Endodermal cell (in vitro differentiated cells): ENCODE measurements at regions not wholly inside any gene's neighbourhood (a gene's known extent, or its start where the extent isn't known, plus 50 kb on each side); places are given as distances from the start of the nearest gene placed in this dataset.

Source experiments
- DNase-seq: peaks from one replicate; pipeline ENCODE4 v3.0.0-alpha.2; 2017
- H3K27ac ChIP-seq: 2 replicates; pipeline ENCODE4 v1.5.1; 2013; ENCODE audit warnings: mild to moderate bottlenecking, low read depth, low read length, moderate library complexity
- H3K27me3 ChIP-seq: 2 replicates; pipeline ENCODE4 v1.6.1; 2013; ENCODE audit warnings: mild to moderate bottlenecking, low read length, moderate library complexity; ENCODE audit not compliant: insufficient read depth, control insufficient read depth, poor library complexity, severe bottlenecking
- H3K36me3 ChIP-seq: 2 replicates; pipeline ENCODE4 v1.7.0; 2013; ENCODE audit warnings: mild to moderate bottlenecking, low read length, moderate library complexity; ENCODE audit not compliant: control insufficient read depth, insufficient read depth
- H3K4me1 ChIP-seq: one replicate; pipeline ENCODE4 v1.7.0; 2013; ENCODE audit warnings: low read length; ENCODE audit not compliant: control insufficient read depth, insufficient read depth
- H3K4me3 ChIP-seq: 2 replicates; pipeline ENCODE4 v1.5.1; 2013; ENCODE audit warnings: mild to moderate bottlenecking, low read length, moderate library complexity
- H3K9ac ChIP-seq: 2 replicates; pipeline ENCODE4 v1.6.1; 2013; ENCODE audit warnings: mild to moderate bottlenecking, low read length, moderate library complexity; ENCODE audit not compliant: poor library complexity, severe bottlenecking; ENCODE audit errors: extremely low read depth
- H3K9me3 ChIP-seq: 2 replicates; pipeline ENCODE4 v1.6.1; 2013; ENCODE audit warnings: mild to moderate bottlenecking, low read length, moderate library complexity; ENCODE audit not compliant: control insufficient read depth
- H3K27ac Mint-ChIP-seq: 2 replicates; pipeline ENCODE4 v1.8.0; 2020; ENCODE audit warnings: mixed read lengths
- H3K27me3 Mint-ChIP-seq: 2 replicates; pipeline ENCODE4 v1.8.0; 2021; ENCODE audit warnings: mild to moderate bottlenecking, mixed read lengths; ENCODE audit not compliant: insufficient read depth
- H3K36me3 Mint-ChIP-seq: 2 replicates; pipeline ENCODE4 v1.8.0; 2020; ENCODE audit warnings: low read depth, mixed read lengths
- H3K4me1 Mint-ChIP-seq: 2 replicates; pipeline ENCODE4 v1.8.0; 2020; ENCODE audit warnings: mixed read lengths
- H3K4me3 Mint-ChIP-seq: 2 replicates; pipeline ENCODE4 v1.8.0; 2020; ENCODE audit warnings: mild to moderate bottlenecking, moderate library complexity, mixed read lengths
- H3K9me3 Mint-ChIP-seq: 2 replicates; pipeline ENCODE4 v1.8.0; 2020; ENCODE audit warnings: mild to moderate bottlenecking, mixed read lengths
- CTCF ChIP-seq: fragments of 200-600 bp; sonication (generic); conservative IDR thresholded peaks from 2 replicates; pipeline ENCODE4 v1.5.0; 2021; ENCODE audit warnings: antibody characterized with exemption, mild to moderate bottlenecking
- WGBS, 2 experiments: methylation state at CpG; one replicate each; pipeline versions ENCODE4 v1.1.5 to v1.1.7; 2013; ENCODE audit warnings: missing lambda C conversion rate in 2 of 2, mixed read lengths in 1 of 2; ENCODE audit not compliant: insufficient coverage in 1 of 2, insufficient read length in 1 of 2; 5-methylcytosine and 5-hydroxymethylcytosine counted together

- Histone ChIP-seq H3K27ac (no peak overlapping the region), H3K9me3 (no peaks in the 10 kb centered on the region), H3K4me1 (peaks cover 4% of the 10 kb centered on the region), H3K4me3 (no peak overlapping the region), H3K9ac (no peak overlapping the region), H3K36me3 (no peaks in the 10 kb centered on the region), H3K27me3 (no peaks in the 10 kb centered on the region)
- Mint-ChIP-seq H3K4me1 (peaks cover 5% of the 10 kb centered on the region), H3K4me3 (no peak overlapping the region), H3K36me3 (no peaks in the 10 kb centered on the region), H3K27me3 (no peaks in the 10 kb centered on the region), H3K27ac (no peak overlapping the region), H3K9me3 (peaks cover 13% of the 10 kb centered on the region)
- DNase-seq, result no peak
- 80 to 92% methylated on average over 1 to 3 of the region's 3 CpGs for WGBS, 2 experiments
- no peak for TF ChIP-seq CTCF
Measured at GRCh38 chr5:89190515-89191265, 307.7 kb upstream of the MEF2C start.

GRCh38 chr5:89187883-89188465 lies 305.0 kb upstream of the MEF2C start:
- Histone ChIP-seq H3K9me3 (no peaks in the 10 kb centered on the region), H3K4me1 (peaks cover 4% of the 10 kb centered on the region), H3K4me3 (no peak overlapping the region), H3K36me3 (no peaks in the 10 kb centered on the region), H3K27me3 (no peaks in the 10 kb centered on the region), H3K27ac (no peak overlapping the region), H3K9ac (no peak overlapping the region)
- no peak overlapping the region for H3K27ac Mint-ChIP-seq
- H3K36me3 Mint-ChIP-seq, result no peaks in the 10 kb centered on the region
- H3K27me3 Mint-ChIP-seq, result no peaks in the 10 kb centered on the region
- no peak for TF ChIP-seq CTCF
- no peak overlapping the region for H3K4me3 Mint-ChIP-seq
- peaks cover 5% of the 10 kb centered on the region for H3K4me1 Mint-ChIP-seq
- DNase-seq, result no peak
- H3K9me3 Mint-ChIP-seq, result peaks cover 2% of the 10 kb centered on the region
- 100% methylated on average over 1 of the region's 1 CpG; no CpG with 5 or more reads in 1 of the 2 experiments for WGBS, 2 experiments

GRCh38 chr5:89187268-89187667 lies 304.3 kb upstream of the MEF2C start:
- no peaks in the 10 kb centered on the region for H3K27me3 Mint-ChIP-seq
- no peak overlapping the region for H3K27ac Mint-ChIP-seq
- no peaks in the 10 kb centered on the region for H3K9me3 ChIP-seq
- H3K27ac ChIP-seq, result no peak overlapping the region
- H3K27me3 ChIP-seq, result no peaks in the 10 kb centered on the region
- H3K9ac ChIP-seq, result no peak overlapping the region
- peaks cover 2% of the 10 kb centered on the region for H3K9me3 Mint-ChIP-seq
- no peak for TF ChIP-seq CTCF
- H3K36me3 Mint-ChIP-seq, result no peaks in the 10 kb centered on the region
- no peak for DNase-seq
- no peak overlapping the region for H3K4me3 Mint-ChIP-seq
- H3K4me1 ChIP-seq, result peaks cover 4% of the 10 kb centered on the region
- H3K36me3 ChIP-seq, result no peaks in the 10 kb centered on the region
- H3K4me3 ChIP-seq, result no peak overlapping the region
- peaks cover 5% of the 10 kb centered on the region for H3K4me1 Mint-ChIP-seq
